COLO668 (cell line): ENCODE measurements at regions not wholly inside any gene's neighbourhood (a gene's known extent, or its start where the extent isn't known, plus 50 kb on each side); places are given as distances from the start of the nearest gene placed in this dataset.
"Not testable (repeated sequence)": the region's sequence is repeated elsewhere in the genome, so short reads cannot be mapped to it uniquely, and the experiment has no call there.

Experiments
- DNase-seq: peaks from one replicate; lab custom pipeline; 2025; ENCODE audit not compliant: unreplicated experiment; lab: John Stamatoyannopoulos, UW

- DNase-seq, result no peak
Observed at GRCh38 chr9:75658301-75658905, 232.1 kb upstream of the PCSK5 start.

- DNase-seq, result peak; percentile 21
Observed at GRCh38 chr9:75664597-75664996, 225.9 kb upstream of the PCSK5 start.

- no peak for DNase-seq
Observed at GRCh38 chr9:75666856-75667554, 223.5 kb upstream of the PCSK5 start.

GRCh38 chr9:75669721-75670120 is 220.8 kb upstream of the PCSK5 start:
- DNase-seq, result no peak

GRCh38 chr9:75671354-75671753 is 219.1 kb upstream of the PCSK5 start:
- no peak for DNase-seq

- no peak for DNase-seq
Observed at GRCh38 chr9:75672478-75672877, 218.0 kb upstream of the PCSK5 start.

GRCh38 chr9:75683591-75683990 is 206.9 kb upstream of the PCSK5 start:
- no peak for DNase-seq

- DNase-seq, result no peak
Observed at GRCh38 chr9:75685062-75685461, 205.4 kb upstream of the PCSK5 start.

- DNase-seq, result no peak
Observed at GRCh38 chr9:75687359-75687953, 203.0 kb upstream of the PCSK5 start.

- not testable (repeated sequence) for DNase-seq
Observed at GRCh38 chr9:75690551-75690950, 199.9 kb upstream of the PCSK5 start.

- no peak for DNase-seq
Observed at GRCh38 chr9:75691408-75691807, 199.1 kb upstream of the PCSK5 start.

GRCh38 chr9:75692309-75692708 is 198.2 kb upstream of the PCSK5 start:
- DNase-seq, result peak; percentile 6

GRCh38 chr9:75695921-75696320 is 194.6 kb upstream of the PCSK5 start:
- DNase-seq, result no peak

GRCh38 chr9:75699017-75699416 is 191.5 kb upstream of the PCSK5 start:
- DNase-seq, result no peak

- no peak for DNase-seq
Observed at GRCh38 chr9:75699625-75700251, 190.7 kb upstream of the PCSK5 start.

- DNase-seq, result no peak
Observed at GRCh38 chr9:75700252-75700640, 190.2 kb upstream of the PCSK5 start.

- DNase-seq, result no peak
Observed at GRCh38 chr9:75707191-75707590, 183.3 kb upstream of the PCSK5 start.

- DNase-seq, result no peak
Observed at GRCh38 chr9:75709698-75710097, 180.8 kb upstream of the PCSK5 start.

GRCh38 chr9:75712700-75713099 is 177.8 kb upstream of the PCSK5 start:
- DNase-seq, result no peak

GRCh38 chr9:75713335-75713734 is 177.1 kb upstream of the PCSK5 start:
- DNase-seq, result no peak

- no peak for DNase-seq
Observed at GRCh38 chr9:75715360-75715759, 175.1 kb upstream of the PCSK5 start.

GRCh38 chr9:75718677-75719076 is 171.8 kb upstream of the PCSK5 start:
- no peak for DNase-seq
